Transverse colon (tissue), 4 donors: ENCODE measurements at regions not wholly inside any gene's neighbourhood (a gene's known extent, or its start where the extent isn't known, plus 50 kb on each side); places are given as distances from the start of the nearest gene placed in this dataset.
"Not testable (repeated sequence)": the region's sequence is repeated elsewhere in the genome, so short reads cannot be mapped to it uniquely, and the experiment has no call there.

Experiments
- DNase-seq: peaks from one replicate; pipeline ENCODE4 v3.0.0-alpha.2; 2019
- H3K27ac ChIP-seq, 4 donors: fragments of 200-600 bp; sonication (generic); 2 replicates each; pipeline ENCODE4 v1.5.1; 2016 to 2018; ENCODE audit warnings: inconsistent platforms in 4 of 4
- H3K27me3 ChIP-seq: fragments of 200-600 bp; sonication (generic); 2 replicates; pipeline ENCODE4 v1.5.1; 2017; ENCODE audit warnings: inconsistent platforms
- H3K36me3 ChIP-seq, 4 donors: fragments of 200-600 bp; sonication (generic); 2 replicates each; pipeline ENCODE4 v1.5.1; 2017 to 2019; ENCODE audit warnings: inconsistent platforms in 4 of 4
- H3K4me1 ChIP-seq, 4 donors: fragments of 200-600 bp; sonication (generic); 2 replicates each; pipeline ENCODE4 v1.5.1; 2017 to 2020; ENCODE audit warnings: inconsistent platforms in 4 of 4
- H3K4me3 ChIP-seq, 4 donors: fragments of 200-600 bp; sonication (generic); 1 replicate in 1 of 4; 2 replicates in 3 of 4; pipeline versions ENCODE4 v1.5.1 to v1.6.1; 2017 to 2019; ENCODE audit warnings: inconsistent platforms in 4 of 4
- H3K9me3 ChIP-seq, 2 donors: fragments of 200-600 bp; sonication (generic); 2 replicates each; pipeline ENCODE4 v1.5.1; 2017 to 2019; ENCODE audit warnings: inconsistent platforms in 2 of 2
- EP300 ChIP-seq: sonication (generic); formaldehyde crosslinking; IDR thresholded peaks from one replicate; pipeline ENCODE4 v1.6.1; 2017; ENCODE audit warnings: antibody characterized with exemption, low read depth
- POLR2A ChIP-seq: fragments of 450-650 bp; IDR thresholded peaks from one replicate; pipeline ENCODE4 v1.6.1; 2016; ENCODE audit warnings: antibody characterized with exemption, mild to moderate bottlenecking, moderate library complexity
- POLR2AphosphoS5 ChIP-seq, 3 donors: sonication (generic); formaldehyde crosslinking; IDR thresholded peaks; one replicate each; pipeline ENCODE4 v1.6.1; 2016; ENCODE audit warnings: antibody characterized with exemption in 3 of 3
- WGBS, 2 donors: methylation state at CpG; one replicate each; pipeline ENCODE4 v1.1.5; 2018; ENCODE audit warnings: low coverage in 1 of 2; 5-methylcytosine and 5-hydroxymethylcytosine counted together
- in situ Hi-C, 4 donors: fragments of 200-750 bp; cut with MboI; loops; one replicate each; pipeline versions ENCODE4 v1.15.0 to v1.15.1; 2017; ENCODE audit warnings: low sequenced_read_pairs in 3 of 4, low pct_ligation_motif_present in 1 of 4, low pct_unique_long_range_greater_than_20kb in 1 of 4
- intact Hi-C: fragments of 100-400 bp; cut with DNase I; formaldehyde crosslinking; loops from one replicate; pipeline ENCODE4 v1.15.1; 2023; ENCODE audit warnings: low total_unique reads
- TF ChIP-seq, protein P1 (sequence below), 5 experiments: fragments of 200-600 bp in 3 of 5; fragments of 450-650 bp in 2 of 5; sonication (generic) in 3 of 5; IDR thresholded peaks; 1 replicate in 2 of 5; 2 replicates in 3 of 5; pipeline ENCODE4 v1.5.1; 2016 to 2017; ENCODE audit warnings: antibody characterized with exemption in 5 of 5, inconsistent platforms in 3 of 5, mild to moderate bottlenecking in 2 of 5, moderate library complexity in 1 of 5

DNA sequence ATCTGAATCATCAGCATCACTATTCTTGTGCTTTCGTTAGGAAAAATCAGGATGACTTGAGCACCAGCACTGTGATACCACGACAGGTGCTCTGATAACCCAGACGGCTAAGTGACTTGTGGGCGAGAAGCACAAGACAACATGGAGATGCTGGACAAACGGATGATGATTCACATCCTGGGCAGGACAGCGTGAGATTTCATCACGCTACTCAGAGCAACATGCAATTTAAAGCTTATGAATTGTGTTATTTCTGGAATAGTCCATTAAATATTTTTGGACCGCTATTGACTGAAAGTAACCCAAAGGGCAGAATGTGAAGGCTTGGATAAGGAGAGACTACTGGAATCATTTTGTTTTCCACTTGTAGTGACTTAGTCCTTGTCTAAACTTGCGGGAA, 114.8 kb upstream of the DAPK1 start:
- Histone ChIP-seq H3K27me3 (no peaks in the 10 kb centered on the region), H3K27ac (no peak overlapping the region), H3K4me3 (no peak overlapping the region), H3K36me3 (no peaks in the 10 kb centered on the region), H3K4me1 (no peaks in the 10 kb centered on the region), H3K9me3 (no peaks in the 10 kb centered on the region)
- TF ChIP-seq, protein P1, sequence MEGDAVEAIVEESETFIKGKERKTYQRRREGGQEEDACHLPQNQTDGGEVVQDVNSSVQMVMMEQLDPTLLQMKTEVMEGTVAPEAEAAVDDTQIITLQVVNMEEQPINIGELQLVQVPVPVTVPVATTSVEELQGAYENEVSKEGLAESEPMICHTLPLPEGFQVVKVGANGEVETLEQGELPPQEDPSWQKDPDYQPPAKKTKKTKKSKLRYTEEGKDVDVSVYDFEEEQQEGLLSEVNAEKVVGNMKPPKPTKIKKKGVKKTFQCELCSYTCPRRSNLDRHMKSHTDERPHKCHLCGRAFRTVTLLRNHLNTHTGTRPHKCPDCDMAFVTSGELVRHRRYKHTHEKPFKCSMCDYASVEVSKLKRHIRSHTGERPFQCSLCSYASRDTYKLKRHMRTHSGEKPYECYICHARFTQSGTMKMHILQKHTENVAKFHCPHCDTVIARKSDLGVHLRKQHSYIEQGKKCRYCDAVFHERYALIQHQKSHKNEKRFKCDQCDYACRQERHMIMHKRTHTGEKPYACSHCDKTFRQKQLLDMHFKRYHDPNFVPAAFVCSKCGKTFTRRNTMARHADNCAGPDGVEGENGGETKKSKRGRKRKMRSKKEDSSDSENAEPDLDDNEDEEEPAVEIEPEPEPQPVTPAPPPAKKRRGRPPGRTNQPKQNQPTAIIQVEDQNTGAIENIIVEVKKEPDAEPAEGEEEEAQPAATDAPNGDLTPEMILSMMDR (IDR thresholded peaks at IDR 0.05) = no peak
- no peak for TF ChIP-seq EP300
- no peak for TF ChIP-seq POLR2AphosphoS5 (IDR thresholded peaks at IDR 0.05)
- TF ChIP-seq POLR2A = no peak
- in situ Hi-C loops = no loop called here
- DNase-seq = no peak
- intact Hi-C loops = no loop called here
- 71 to 80% methylated on average over 3 to 9 of the region's 9 CpGs for WGBS, 2 donors

DNA sequence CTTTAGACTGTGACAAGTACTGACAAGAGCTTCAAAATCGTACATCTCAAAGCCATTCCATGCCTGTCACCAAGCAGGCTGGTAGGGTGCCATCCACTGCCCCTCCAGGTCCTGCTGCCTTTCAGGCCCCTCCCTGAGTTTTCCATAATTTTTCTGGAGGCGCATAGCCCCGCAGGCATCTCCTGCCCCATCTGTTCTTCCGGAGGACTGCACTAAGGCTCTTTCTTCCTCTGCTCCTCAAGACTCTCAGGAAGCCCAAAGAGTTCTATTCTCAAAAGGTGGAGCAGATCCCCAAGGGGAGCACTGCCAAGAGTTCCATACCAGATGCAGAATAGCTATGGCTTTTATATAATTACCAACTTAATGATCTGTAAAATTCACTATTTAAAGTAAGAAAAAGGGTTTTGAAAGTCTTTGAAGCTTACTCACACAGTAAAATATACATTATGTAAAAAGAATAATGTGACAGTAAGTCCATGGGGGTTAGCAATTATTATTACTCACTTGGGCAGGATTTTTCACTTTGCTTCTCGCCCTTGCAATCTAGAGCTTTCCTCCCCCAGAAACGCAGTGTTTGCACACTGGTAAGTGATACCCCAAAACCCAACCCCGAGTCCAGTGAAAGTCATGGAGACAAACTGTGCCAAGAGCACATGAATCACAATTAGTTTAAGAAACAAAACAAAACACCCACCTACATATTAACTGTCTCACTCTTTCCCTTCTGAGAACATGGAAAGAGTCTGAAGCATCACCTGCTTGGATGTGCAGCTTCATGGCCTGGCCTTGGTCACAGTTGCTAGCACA, 114.1 kb upstream of the DAPK1 start:
- intact Hi-C loops (no loop called here), in situ Hi-C loops (no loop called here)
- Histone ChIP-seq H3K9me3 (no peaks in the 10 kb centered on the region), H3K4me3 (no peak overlapping the region), H3K27ac (no peak overlapping the region), H3K4me1 (no peaks in the 10 kb centered on the region), H3K36me3 (no peaks in the 10 kb centered on the region), H3K27me3 (no peaks in the 10 kb centered on the region)
- no peak for DNase-seq
- 88 to 91% methylated on average over 6 to 7 of the region's 7 CpGs for WGBS, 2 donors
- TF ChIP-seq POLR2A (no peak), POLR2AphosphoS5 (IDR thresholded peaks at IDR 0.05) (no peak), EP300 (no peak)
- TF ChIP-seq, protein P1 (IDR thresholded peaks at IDR 0.05) = no peak

DNA sequence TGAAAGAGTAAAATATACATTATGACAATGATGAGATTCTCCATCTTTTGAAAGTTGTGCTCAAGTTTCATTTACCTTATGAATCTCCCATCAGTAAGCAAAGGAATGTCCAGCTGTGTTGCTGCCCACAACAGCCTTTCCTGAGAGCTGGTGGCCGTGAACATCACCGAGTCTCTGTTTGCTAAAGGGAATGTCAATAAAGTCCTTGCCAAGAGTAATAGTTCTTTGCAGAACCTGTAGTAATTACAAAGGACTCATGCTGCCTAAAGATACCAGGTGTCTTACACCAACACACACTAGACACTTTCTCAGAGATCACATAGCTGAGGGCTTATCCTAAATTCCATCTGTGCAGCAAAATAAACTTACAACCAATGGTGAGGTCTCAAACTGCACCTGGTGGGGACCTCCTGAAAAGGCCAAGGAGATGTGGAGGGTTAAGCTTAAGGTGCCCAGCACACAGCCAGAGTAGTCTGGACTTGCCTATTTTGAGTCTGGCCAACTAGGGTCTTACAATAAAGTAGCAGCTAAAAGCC, 111.1 kb upstream of the DAPK1 start:
- WGBS, 2 donors = 40 to 45% methylated on average over 2 of the region's 2 CpGs
- in situ Hi-C loops = no loop called here
- intact Hi-C loops = no loop called here
- no peak for DNase-seq
- TF ChIP-seq EP300 (no peak), POLR2AphosphoS5 (IDR thresholded peaks at IDR 0.05) (no peak), POLR2A (no peak)
- TF ChIP-seq, protein P1 (IDR thresholded peaks at IDR 0.05) = no peak
- no peaks in the 10 kb centered on the region for H3K36me3 ChIP-seq
- no peak overlapping the region for H3K4me3 ChIP-seq
- H3K27ac ChIP-seq = no peak overlapping the region
- no peaks in the 10 kb centered on the region for H3K27me3 ChIP-seq
- no peaks in the 10 kb centered on the region for H3K9me3 ChIP-seq
- H3K4me1 ChIP-seq = no peaks in the 10 kb centered on the region

DNA sequence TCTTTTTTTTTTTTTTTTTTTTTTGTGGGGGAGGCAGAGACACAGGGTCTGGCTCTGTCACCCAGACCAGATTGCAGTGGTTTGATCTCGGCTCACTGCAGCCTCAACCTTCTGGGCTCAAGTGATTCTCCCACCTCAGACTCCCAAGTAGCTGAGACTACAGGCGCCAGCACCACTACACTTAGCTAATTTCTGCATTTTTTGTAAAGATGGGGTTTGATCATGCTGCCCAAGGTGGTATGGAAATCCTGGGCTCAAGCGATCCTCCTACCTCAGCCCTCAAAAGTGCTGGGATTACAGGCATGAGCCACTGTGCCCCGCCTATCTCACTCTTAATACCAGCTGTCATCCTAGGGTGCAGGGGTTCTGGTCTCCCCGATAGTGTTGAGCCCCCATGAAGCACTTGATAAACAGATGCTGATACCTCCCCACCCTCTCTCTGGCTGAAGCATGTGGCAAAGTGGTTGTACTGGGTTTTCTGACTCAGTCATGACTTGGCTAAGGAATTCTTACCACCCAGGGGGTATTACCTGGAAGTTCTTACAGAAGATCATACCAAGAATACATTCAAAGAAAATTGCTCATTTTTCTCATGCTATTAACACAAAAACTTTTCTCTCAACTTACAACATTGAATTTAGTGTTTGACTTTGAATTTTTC, 110.2 kb upstream of the DAPK1 start:
- TF ChIP-seq POLR2AphosphoS5 (IDR thresholded peaks at IDR 0.05) (no peak), POLR2A (no peak), EP300 (no peak)
- TF ChIP-seq, protein P1 (IDR thresholded peaks at IDR 0.05) = no peak
- H3K4me1 ChIP-seq = no peaks in the 10 kb centered on the region
- intact Hi-C loops = no loop called here

DNA sequence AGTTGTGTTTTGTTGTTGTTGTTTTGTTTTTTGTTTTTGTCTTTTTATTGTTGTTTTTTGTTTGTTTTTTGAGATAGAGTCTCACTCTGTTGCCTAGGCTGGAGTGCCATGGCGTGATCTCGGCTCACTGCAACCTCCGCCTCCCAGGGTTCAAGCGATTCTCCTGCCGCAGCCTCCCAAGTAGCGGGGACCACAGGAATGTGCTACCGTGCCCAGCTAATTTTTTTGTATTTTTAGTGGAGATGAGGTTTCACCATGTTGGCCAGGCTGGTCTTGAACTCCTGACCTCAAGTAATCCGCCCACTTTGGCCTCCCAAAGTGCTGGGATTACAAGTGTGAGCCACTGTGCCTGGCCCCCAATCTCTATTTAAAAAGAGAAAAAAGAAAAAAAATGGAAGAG, 109.0 kb upstream of the DAPK1 start:
- H3K9me3 ChIP-seq, H3K27me3 ChIP-seq, H3K36me3 ChIP-seq, H3K27ac ChIP-seq, DNase-seq, intact Hi-C loops, H3K4me1 ChIP-seq, H3K4me3 ChIP-seq, in situ Hi-C loops: not testable (repeated sequence)
- 88 to 100% methylated on average over 1 to 8 of the region's 8 CpGs for WGBS, 2 donors

More for the DNA sequence above, 110.2 kb upstream of the DAPK1 start:
- H3K4me3 ChIP-seq = no peak overlapping the region
- H3K9me3 ChIP-seq = no peaks in the 10 kb centered on the region
- 91% methylated on average over 5 of the region's 5 CpGs; no CpG with 5 or more reads in 1 of the 2 donors for WGBS, 2 donors
- H3K36me3 ChIP-seq = no peaks in the 10 kb centered on the region
- no peak for DNase-seq
- H3K27me3 ChIP-seq = no peaks in the 10 kb centered on the region
- in situ Hi-C loops = no loop called here
- H3K27ac ChIP-seq = no peak overlapping the region
